ENCODE measurements at regions not wholly inside any gene's neighbourhood (a gene's known extent, or its start where the extent isn't known, plus 50 kb on each side); places are given as distances from the start of the nearest gene placed in this dataset.

DNA sequence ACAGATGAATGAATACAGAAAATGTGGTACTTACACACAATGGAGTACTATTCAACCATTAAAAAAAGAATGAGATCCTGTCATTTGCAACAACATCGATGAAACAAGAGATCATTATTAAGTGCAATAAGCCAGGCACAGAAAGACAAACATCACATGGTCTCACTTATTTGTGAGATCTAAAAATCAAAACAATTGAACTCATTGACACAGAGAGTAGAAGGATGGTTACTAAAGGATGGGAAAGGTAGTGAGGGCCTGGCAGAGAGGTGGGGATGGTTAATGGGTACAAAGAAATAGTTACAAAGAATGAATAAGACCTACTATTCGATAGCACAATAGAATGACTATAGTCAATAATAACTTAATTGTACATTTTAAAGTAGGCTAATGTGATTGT is 393.5 kb downstream of the SATB2 start:
- TF ChIP-seq CTCF (IDR thresholded peaks at IDR 0.05) (no peak), POLR2AphosphoS5 (IDR thresholded peaks at IDR 0.05; ENCODE audit: insufficient read depth in 1 of 2, low read depth in 1 of 2) (no peak), POLR2A (IDR thresholded peaks at IDR 0.05) (no peak)
